NCI-H2107 treated with DMSO at 0.1 percent for 48 hours (cell line): ENCODE measurements at regions not wholly inside any gene's neighbourhood (a gene's known extent, or its start where the extent isn't known, plus 50 kb on each side); places are given as distances from the start of the nearest gene placed in this dataset.
A peak's percentile ranks its signal among the peaks of the same experiment; 100 is the strongest.
"Not testable (repeated sequence)": the region's sequence is repeated elsewhere in the genome, so short reads cannot be mapped to it uniquely, and the experiment has no call there.

Source experiments
- DNase-seq: peaks from one replicate; lab custom pipeline; 2025; ENCODE audit not compliant: unreplicated experiment; lab: John Stamatoyannopoulos, UW

GRCh38 chr7:81190997-81191768 lies 272.3 kb upstream of the SEMA3C start:
- DNase-seq, result no peak

GRCh38 chr7:81187753-81188152 lies 268.9 kb upstream of the SEMA3C start:
- DNase-seq, result no peak

GRCh38 chr7:81186691-81187090 lies 267.8 kb upstream of the SEMA3C start:
- no peak for DNase-seq

GRCh38 chr7:81185072-81185471 lies 266.2 kb upstream of the SEMA3C start:
- no peak for DNase-seq

- no peak for DNase-seq
Measured at GRCh38 chr7:81183326-81183725, 264.5 kb upstream of the SEMA3C start.

- DNase-seq, result not testable (repeated sequence)
Measured at GRCh38 chr7:81182056-81182455, 263.2 kb upstream of the SEMA3C start.

GRCh38 chr7:81181066-81181465 lies 262.2 kb upstream of the SEMA3C start:
- no peak for DNase-seq

GRCh38 chr7:81180573-81180972 lies 261.7 kb upstream of the SEMA3C start:
- no peak for DNase-seq

- peak; percentile 21 for DNase-seq
Measured at GRCh38 chr7:81175275-81175940, 256.6 kb upstream of the SEMA3C start.

- no peak for DNase-seq
Measured at GRCh38 chr7:81173766-81174281, 255.0 kb upstream of the SEMA3C start.

- DNase-seq, result no peak
Measured at GRCh38 chr7:81170291-81170690, 251.4 kb upstream of the SEMA3C start.

- no peak for DNase-seq
Measured at GRCh38 chr7:81167934-81168333, 249.1 kb upstream of the SEMA3C start.

- no peak for DNase-seq
Measured at GRCh38 chr7:81165070-81165469, 246.2 kb upstream of the SEMA3C start.

- no peak for DNase-seq
Measured at GRCh38 chr7:81162771-81163525, 244.1 kb upstream of the SEMA3C start.

- DNase-seq, result no peak
Measured at GRCh38 chr7:81162234-81162633, 243.4 kb upstream of the SEMA3C start.

GRCh38 chr7:81161451-81162075 lies 242.7 kb upstream of the SEMA3C start:
- DNase-seq, result peak; percentile 99

GRCh38 chr7:81159402-81159801 lies 240.6 kb upstream of the SEMA3C start:
- DNase-seq, result peak; percentile 31

GRCh38 chr7:81158189-81158588 lies 239.3 kb upstream of the SEMA3C start:
- peak; percentile 94 for DNase-seq

GRCh38 chr7:81155654-81156373 lies 237.0 kb upstream of the SEMA3C start:
- DNase-seq, result no peak

GRCh38 chr7:81154565-81154964 lies 235.7 kb upstream of the SEMA3C start:
- DNase-seq, result no peak
